HepG2 (cell line): ENCODE measurements at regions not wholly inside any gene's neighbourhood (a gene's known extent, or its start where the extent isn't known, plus 50 kb on each side); places are given as distances from the start of the nearest gene placed in this dataset.

Source experiments
- ATAC-seq: fragments of 200-7000 bp; cut with Tn5 transposase; 3 replicates; pipeline ENCODE4 v1.9.1; 2020; ENCODE audit warnings: mild to moderate bottlenecking, moderate library complexity
- BruUV-seq: library from RNA; stranded (reverse); fragments of 400-500 nt; replicated peaks from 2 replicates; lab custom pipeline; 2021; lab: Mats Ljungman, UMichigan
- CTCF ChIA-PET: fragments of 300-600 bp; formaldehyde crosslinking; extraction: SDS; loops from one replicate; lab custom pipeline; 2021; ENCODE audit warnings: low total read pairs, inconsistent platforms, low intra/inter-chr PET ratio; lab: Yijun Ruan, JAX
- POLR2A ChIA-PET: fragments of 350-600 bp; sonication (Branson Sonifier 250); formaldehyde crosslinking; loops from one replicate; lab custom pipeline; 2020; ENCODE audit warnings: antibody characterized with exemption, inconsistent platforms; lab: Yijun Ruan, JAX
- DNase-seq: peaks from one replicate; pipeline ENCODE4 v3.0.0-alpha.2; 2015; ENCODE audit warnings: low spot score
- FAIRE-seq: peaks from 3 replicates; lab custom pipeline; 2011; peaks lifted over from hg19 to GRCh38; lab: Jason Lieb, UNC
- H2AFZ ChIP-seq: one replicate; pipeline ENCODE4 v1.6.1; 2011; ENCODE audit warnings: low read length, inconsistent platforms
- H3K27ac ChIP-seq: fragments of 300-600 bp; 3 replicates; pipeline ENCODE4 v1.8.0; 2011; ENCODE audit warnings: mixed run types, mild to moderate bottlenecking, mixed read lengths, low read length, inconsistent platforms; ENCODE audit not compliant: insufficient read depth; ENCODE audit errors: extremely low read length
- H3K27me3 ChIP-seq, 2 experiments: fragments of 200-600 bp in 1 of 2; 2 replicates in 1 of 2; 3 replicates in 1 of 2; pipeline versions ENCODE4 v1.6.0 to v1.8.0; 2011; ENCODE audit warnings: low read length in 2 of 2, mild to moderate bottlenecking in 2 of 2, moderate library complexity in 2 of 2, inconsistent platforms in 1 of 2; ENCODE audit not compliant: insufficient read depth in 2 of 2, control insufficient read depth in 1 of 2
- H3K36me3 ChIP-seq, 2 experiments: fragments of 200-600 bp in 1 of 2; replicated peaks in 1 of 2; 2 replicates in 1 of 2; 3 replicates in 1 of 2; pipeline versions ENCODE4 v1.5.1 to v1.8.0; 2011; ENCODE audit warnings: low read length in 2 of 2, inconsistent platforms in 1 of 2; ENCODE audit not compliant: insufficient read depth in 2 of 2, control insufficient read depth in 1 of 2
- H3K4me1 ChIP-seq: 2 replicates; pipeline ENCODE4 v1.5.1; 2012; ENCODE audit warnings: low read length, inconsistent platforms; ENCODE audit not compliant: insufficient read depth
- H3K4me2 ChIP-seq: 2 replicates; pipeline ENCODE4 v1.6.0; 2011; ENCODE audit warnings: low read depth, low read length, inconsistent platforms
- H3K4me3 ChIP-seq, 3 experiments: fragments of 200-600 bp in 1 of 3; sonication (generic), shearing (Covaris generic) in 1 of 3; replicated peaks in 1 of 3; 2 replicates each; pipeline ENCODE4 v1.5.1; 2011 to 2016; ENCODE audit warnings: low read length in 3 of 3, inconsistent platforms in 2 of 3, low read depth in 2 of 3, mild to moderate bottlenecking in 2 of 3, control low read depth in 1 of 3, mixed read lengths in 1 of 3; ENCODE audit not compliant: insufficient read depth in 1 of 3
- H3K79me2 ChIP-seq: one replicate; pipeline ENCODE4 v1.6.1; 2011; ENCODE audit warnings: low read length, inconsistent platforms; ENCODE audit not compliant: insufficient read depth
- H3K9ac ChIP-seq: 2 replicates; pipeline ENCODE4 v1.6.0; 2011; ENCODE audit warnings: mild to moderate bottlenecking, low read depth, low read length, inconsistent platforms; ENCODE audit not compliant: insufficient read depth
- H3K9me3 ChIP-seq: 2 replicates; pipeline ENCODE4 v1.5.1; 2012; ENCODE audit warnings: mild to moderate bottlenecking, low read length
- H4K20me1 ChIP-seq: 2 replicates; pipeline ENCODE4 v1.6.0; 2011; ENCODE audit warnings: inconsistent platforms, mild to moderate bottlenecking, low read length, moderate library complexity; ENCODE audit not compliant: insufficient read depth
- CHD4 ChIP-seq: fragments of 200-600 bp; sonication (generic); IDR thresholded peaks from 2 replicates; pipeline ENCODE4 v1.7.0; 2017; ENCODE audit warnings: mild to moderate bottlenecking, low read length, borderline replicate concordance
- MXD4 ChIP-seq: IDR thresholded peaks from 2 replicates; pipeline ENCODE4 v1.6.1; 2016; ENCODE audit warnings: mild to moderate bottlenecking, missing biosample characterization, missing genetic modification reagents
- TEAD2 ChIP-seq: sonication (generic); formaldehyde crosslinking; IDR thresholded peaks from 2 replicates; pipeline ENCODE4 v1.9.0; 2021; ENCODE audit warnings: missing genetic modification reagents
- WGBS: methylation state at CpG from one replicate; pipeline ENCODE4 v1.1.6; 2017; ENCODE audit warnings: low lambda C conversion rate; 5-methylcytosine and 5-hydroxymethylcytosine counted together
- in situ Hi-C: cut with HindIII; loops from 2 replicates; pipeline ENCODE4 v1.10.0; 2017; ENCODE audit warnings: low pct_unique_long_range_greater_than_20kb; ENCODE audit not compliant: extremely low pct_ligation_motif_present
- intact Hi-C: fragments of 100-400 bp; cut with micrococcal nuclease; formaldehyde crosslinking; loops from one replicate; pipeline ENCODE4 v1.10.0; 2022; ENCODE audit not compliant: unreplicated experiment
- TF ChIP-seq, protein P1 (sequence below): sonication (generic); formaldehyde crosslinking; IDR thresholded peaks from 2 replicates; pipeline ENCODE4 v1.4.0; 2020; ENCODE audit warnings: low read depth, missing genetic modification reagents

DNA sequence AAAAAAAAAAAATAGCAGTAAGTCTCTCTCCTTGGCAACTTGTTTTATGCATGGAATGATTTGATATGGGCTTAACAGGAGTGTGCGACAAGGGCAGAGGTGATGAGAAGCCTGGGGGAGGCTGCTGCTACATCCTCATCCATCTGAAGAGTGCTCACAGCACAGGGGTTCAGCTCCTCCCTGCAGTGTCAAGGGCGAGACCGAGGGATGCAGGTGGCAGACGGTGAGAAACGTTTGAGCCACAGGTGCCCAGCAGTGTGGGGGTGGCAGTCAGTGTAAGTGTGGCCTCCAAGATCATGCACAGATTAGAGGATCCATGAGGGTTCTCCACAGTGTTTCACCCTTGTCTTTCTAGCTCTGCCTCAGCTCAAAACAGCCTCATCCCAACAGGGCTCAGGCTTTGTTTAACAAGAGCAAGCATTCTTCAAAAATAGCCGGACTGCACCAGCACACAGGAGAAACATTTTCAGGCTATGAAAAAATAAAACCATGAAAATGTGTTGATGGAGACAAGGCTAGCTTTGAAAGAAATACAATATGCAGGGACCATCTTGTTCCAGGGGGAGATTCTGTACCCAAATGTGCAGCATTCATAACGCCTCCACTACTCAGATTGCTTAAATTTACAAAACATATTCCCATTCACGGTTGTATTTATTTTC lies 324.5 kb upstream of the MYT1L start (continued):
- TF ChIP-seq, protein P1, sequence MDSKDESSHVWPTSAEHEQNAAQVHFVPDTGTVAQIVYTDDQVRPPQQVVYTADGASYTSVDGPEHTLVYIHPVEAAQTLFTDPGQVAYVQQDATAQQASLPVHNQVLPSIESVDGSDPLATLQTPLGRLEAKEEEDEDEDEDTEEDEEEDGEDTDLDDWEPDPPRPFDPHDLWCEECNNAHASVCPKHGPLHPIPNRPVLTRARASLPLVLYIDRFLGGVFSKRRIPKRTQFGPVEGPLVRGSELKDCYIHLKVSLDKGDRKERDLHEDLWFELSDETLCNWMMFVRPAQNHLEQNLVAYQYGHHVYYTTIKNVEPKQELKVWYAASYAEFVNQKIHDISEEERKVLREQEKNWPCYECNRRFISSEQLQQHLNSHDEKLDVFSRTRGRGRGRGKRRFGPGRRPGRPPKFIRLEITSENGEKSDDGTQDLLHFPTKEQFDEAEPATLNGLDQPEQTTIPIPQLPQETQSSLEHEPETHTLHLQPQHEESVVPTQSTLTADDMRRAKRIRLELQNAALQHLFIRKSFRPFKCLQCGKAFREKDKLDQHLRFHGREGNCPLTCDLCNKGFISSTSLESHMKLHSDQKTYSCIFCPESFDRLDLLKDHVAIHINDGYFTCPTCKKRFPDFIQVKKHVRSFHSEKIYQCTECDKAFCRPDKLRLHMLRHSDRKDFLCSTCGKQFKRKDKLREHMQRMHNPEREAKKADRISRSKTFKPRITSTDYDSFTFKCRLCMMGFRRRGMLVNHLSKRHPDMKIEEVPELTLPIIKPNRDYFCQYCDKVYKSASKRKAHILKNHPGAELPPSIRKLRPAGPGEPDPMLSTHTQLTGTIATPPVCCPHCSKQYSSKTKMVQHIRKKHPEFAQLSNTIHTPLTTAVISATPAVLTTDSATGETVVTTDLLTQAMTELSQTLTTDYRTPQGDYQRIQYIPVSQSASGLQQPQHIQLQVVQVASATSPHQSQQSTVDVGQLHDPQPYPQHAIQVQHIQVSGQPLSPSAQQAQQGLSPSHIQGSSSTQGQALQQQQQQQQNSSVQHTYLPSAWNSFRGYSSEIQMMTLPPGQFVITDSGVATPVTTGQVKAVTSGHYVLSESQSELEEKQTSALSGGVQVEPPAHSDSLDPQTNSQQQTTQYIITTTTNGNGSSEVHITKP: no peak
- no peak for TF ChIP-seq TEAD2

DNA sequence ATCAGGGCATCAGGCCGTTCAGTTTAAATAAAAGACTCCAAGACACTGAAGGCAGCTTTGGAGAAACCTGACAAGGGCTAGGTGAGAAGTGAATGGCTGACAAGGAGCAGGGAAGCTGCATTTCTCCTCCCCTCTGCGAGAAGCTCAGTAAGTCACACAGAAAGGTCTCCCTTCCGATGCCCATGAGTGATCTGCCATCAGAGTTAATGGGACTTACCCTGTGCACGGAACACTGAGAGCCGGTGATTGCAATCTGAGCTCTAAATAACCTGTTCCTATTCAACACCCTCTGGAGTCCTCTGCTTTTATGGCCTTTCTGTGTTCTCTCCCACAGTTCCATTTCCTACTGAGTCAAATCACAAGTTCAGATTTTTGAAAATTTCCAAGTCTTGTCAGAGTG lies 322.2 kb upstream of the MYT1L start:
- intact Hi-C loops (no loop called here), in situ Hi-C loops (no loop called here)
- no peak for FAIRE-seq
- Histone ChIP-seq H3K79me2 (no peaks in the 10 kb centered on the region), H3K27me3 (peaks cover 0 to 21% of the 10 kb centered on the region in 2 experiments; a peak in 4 of 5 replicates), H3K27ac (no peak overlapping the region), H2AFZ (no peak overlapping the region), H3K9ac (no peak overlapping the region), H3K36me3 (no peaks in the 10 kb centered on the region), H3K4me1 (no peaks in the 10 kb centered on the region), H4K20me1 (no peaks in the 10 kb centered on the region), H3K9me3 (no peaks in the 10 kb centered on the region), H3K4me3 (no peak overlapping the region), H3K4me2 (no peak overlapping the region)
- BruUV-seq: no TSS peak
- WGBS: 11% methylated on average over 5 of the region's 5 CpGs
- DNase-seq: no peak
- ChIA-PET POLR2A (no interaction called here), CTCF (no interaction called here)
- TF ChIP-seq MXD4 (CRISPR knock-in tag) (no peak), CHD4 (no peak)
- no peak for ATAC-seq
